H1 (cell line): ENCODE measurements at regions not wholly inside any gene's neighbourhood (a gene's known extent, or its start where the extent isn't known, plus 50 kb on each side); places are given as distances from the start of the nearest gene placed in this dataset.

Source experiments
- CTCF ChIA-PET: fragments of 300-600 bp; sonication (Branson Sonifier 250); formaldehyde crosslinking; loops from one replicate; lab custom pipeline; 2021; ENCODE audit not compliant: partially characterized antibody; lab: Charles Lee
- POLR2A ChIA-PET: fragments of 300-600 bp; sonication (Branson Sonifier 250); formaldehyde crosslinking; loops from one replicate; lab custom pipeline; 2021; ENCODE audit warnings: inconsistent platforms; ENCODE audit not compliant: partially characterized antibody; lab: Charles Lee
- DNase-seq, 2 experiments: peaks; one replicate each; pipeline versions ENCODE4 v3.0.0 to v3.0.0-alpha.2; 2010 to 2022; ENCODE audit warnings: low spot score in 2 of 2, low read depth in 1 of 2, mixed read lengths in 1 of 2
- FAIRE-seq: peaks from 2 replicates; lab custom pipeline; 2011; peaks lifted over from hg19 to GRCh38; lab: Jason Lieb, UNC
- H2AFZ ChIP-seq: 2 replicates; pipeline ENCODE4 v1.8.1; 2012; ENCODE audit warnings: low read length, inconsistent platforms
- H2AK5ac ChIP-seq: 2 replicates; pipeline ENCODE4 v1.6.1; 2013; ENCODE audit warnings: low read depth, low read length
- H2BK120ac ChIP-seq: replicated peaks from 2 replicates; pipeline ENCODE3; 2013; ENCODE audit warnings: low read depth, low read length, inconsistent platforms
- H2BK12ac ChIP-seq: 2 replicates; pipeline ENCODE4 v1.6.1; 2013; ENCODE audit warnings: low read depth, low read length
- H2BK15ac ChIP-seq: 2 replicates; pipeline ENCODE4 v1.6.1; 2013; ENCODE audit warnings: low read length
- H2BK20ac ChIP-seq: 2 replicates; pipeline ENCODE4 v1.6.1; 2013; ENCODE audit warnings: low read length
- H2BK5ac ChIP-seq: 2 replicates; pipeline ENCODE4 v1.6.1; 2013; ENCODE audit warnings: low read depth, low read length
- H3K14ac ChIP-seq: 2 replicates; pipeline ENCODE4 v1.6.1; 2013; ENCODE audit warnings: inconsistent platforms; ENCODE audit not compliant: insufficient read length
- H3K18ac ChIP-seq: 2 replicates; pipeline ENCODE4 v1.6.1; 2013; ENCODE audit warnings: low read length; ENCODE audit errors: extremely low read depth
- H3K23ac ChIP-seq: 2 replicates; pipeline ENCODE4 v1.6.1; 2013; ENCODE audit warnings: inconsistent platforms; ENCODE audit not compliant: insufficient read length
- H3K23me2 ChIP-seq: 2 replicates; pipeline ENCODE4 v1.6.1; 2013; ENCODE audit warnings: low read depth, low read length
- H3K27ac ChIP-seq: 2 replicates; pipeline ENCODE4 v1.6.1; 2011; ENCODE audit warnings: low read depth, low read length, inconsistent platforms
- H3K27me3 ChIP-seq, 4 experiments: replicated peaks in 1 of 4; 1 replicate in 1 of 4; 2 replicates in 3 of 4; pipeline versions ENCODE4 v1.6.1 to v1.8.1; 2011 to 2013; ENCODE audit warnings: low read length in 3 of 4, mild to moderate bottlenecking in 3 of 4, inconsistent platforms in 2 of 4, mixed read lengths in 2 of 4, moderate library complexity in 1 of 4; ENCODE audit not compliant: control insufficient read depth in 3 of 4, insufficient read depth in 3 of 4; ENCODE audit errors: extremely low read depth in 1 of 4
- H3K36me3 ChIP-seq, 4 experiments: 2 replicates each; pipeline versions ENCODE4 v1.6.1 to v1.8.1; 2011 to 2013; ENCODE audit warnings: mild to moderate bottlenecking in 4 of 4, low read length in 3 of 4, moderate library complexity in 2 of 4, control low read depth in 1 of 4, inconsistent platforms in 1 of 4; ENCODE audit not compliant: insufficient read depth in 4 of 4, control insufficient read depth in 2 of 4
- H3K4ac ChIP-seq: replicated peaks from 2 replicates; pipeline ENCODE3; 2013; ENCODE audit warnings: low read length, low read depth, mixed read lengths, inconsistent platforms; ENCODE audit not compliant: insufficient read length
- H3K4me1 ChIP-seq, 4 experiments: replicated peaks in 1 of 4; 1 replicate in 1 of 4; 2 replicates in 3 of 4; pipeline versions ENCODE4 v1.6.1 to v1.8.1; 2011 to 2013; ENCODE audit warnings: low read length in 3 of 4, inconsistent platforms in 2 of 4, mixed read lengths in 1 of 4; ENCODE audit not compliant: insufficient read depth in 4 of 4, control insufficient read depth in 3 of 4
- H3K4me2 ChIP-seq, 2 experiments: 2 replicates each; pipeline versions ENCODE4 v1.6.1 to v1.8.1; 2011 to 2013; ENCODE audit warnings: low read depth in 2 of 2, low read length in 2 of 2, control low read depth in 1 of 2, inconsistent platforms in 1 of 2, mild to moderate bottlenecking in 1 of 2; ENCODE audit not compliant: insufficient read depth in 1 of 2
- H3K4me3 ChIP-seq, 4 experiments: fragments of 200-600, 300-600 bp in 1 of 4; sonication (generic), shearing (Covaris generic), sonication (Bioruptor Twin) in 1 of 4; 2 replicates each; pipeline versions ENCODE4 v1.5.1 to v1.8.1; 2011 to 2016; ENCODE audit warnings: low read length in 4 of 4, low read depth in 3 of 4, control low read depth in 2 of 4, inconsistent platforms in 2 of 4, mild to moderate bottlenecking in 2 of 4, mixed read lengths in 1 of 4, moderate library complexity in 1 of 4; ENCODE audit not compliant: insufficient read depth in 2 of 4; ENCODE audit errors: extremely low read depth in 1 of 4
- H3K56ac ChIP-seq: replicated peaks from 2 replicates; pipeline ENCODE3; 2013; ENCODE audit warnings: low read depth, mild to moderate bottlenecking, mixed read lengths, low read length, inconsistent platforms; ENCODE audit not compliant: insufficient read length
- H3K79me1 ChIP-seq: 2 replicates; pipeline ENCODE4 v1.6.1; 2013; ENCODE audit warnings: low read depth, low read length, control low read depth
- H3K79me2 ChIP-seq, 2 experiments: 2 replicates each; pipeline versions ENCODE4 v1.6.1 to v1.8.1; 2012 to 2013; ENCODE audit warnings: low read length in 2 of 2, mild to moderate bottlenecking in 2 of 2, inconsistent platforms in 1 of 2; ENCODE audit not compliant: insufficient read depth in 2 of 2, control insufficient read depth in 1 of 2
- H3K9ac ChIP-seq, 4 experiments: replicated peaks in 1 of 4; 1 replicate in 1 of 4; 2 replicates in 3 of 4; pipeline versions ENCODE4 v1.6.1 to v1.8.1; 2011 to 2013; ENCODE audit warnings: low read depth in 3 of 4, low read length in 3 of 4, control low read depth in 2 of 4, mild to moderate bottlenecking in 2 of 4, moderate library complexity in 2 of 4, inconsistent platforms in 1 of 4; ENCODE audit errors: extremely low read depth in 1 of 4
- H3K9me3 ChIP-seq, 2 experiments: 2 replicates each; pipeline versions ENCODE4 v1.6.1 to v1.8.1; 2012 to 2013; ENCODE audit warnings: mild to moderate bottlenecking in 2 of 2, moderate library complexity in 2 of 2, control low read depth in 1 of 2, inconsistent platforms in 1 of 2, low read depth in 1 of 2, low read length in 1 of 2, mixed read lengths in 1 of 2; ENCODE audit not compliant: insufficient read depth in 2 of 2
- H4K20me1 ChIP-seq, 2 experiments: replicated peaks in 1 of 2; 2 replicates each; pipeline versions ENCODE3 to v1.8.1; 2011 to 2013; ENCODE audit warnings: inconsistent platforms in 2 of 2, low read length in 2 of 2, mild to moderate bottlenecking in 1 of 2; ENCODE audit not compliant: insufficient read depth in 2 of 2, control insufficient read depth in 1 of 2
- H4K5ac ChIP-seq: 2 replicates; pipeline ENCODE4 v1.6.1; 2013; ENCODE audit warnings: low read length, low read depth, mixed read lengths, inconsistent platforms; ENCODE audit not compliant: insufficient read length
- H4K8ac ChIP-seq: 2 replicates; pipeline ENCODE4 v1.8.0; 2013; ENCODE audit warnings: mild to moderate bottlenecking, moderate library complexity, low read length, inconsistent platforms; ENCODE audit not compliant: insufficient read depth; ENCODE audit errors: extremely low read depth
- H4K91ac ChIP-seq: replicated peaks from 2 replicates; pipeline ENCODE3; 2013; ENCODE audit warnings: low read length, mixed read lengths, inconsistent platforms; ENCODE audit not compliant: insufficient read length
- BRCA1 ChIP-seq: IDR thresholded peaks from 2 replicates; pipeline ENCODE4 v1.6.1; 2012; ENCODE audit warnings: low read depth, low read length, improper control_type of control experiment
- CBX8 ChIP-seq: fragments of 300-800, 300-1000 bp; sonication (generic); IDR thresholded peaks from 2 replicates; pipeline ENCODE4 v1.7.1; 2016; ENCODE audit warnings: low read depth, low read length, borderline replicate concordance
- E2F6 ChIP-seq: IDR thresholded peaks from 2 replicates; pipeline ENCODE4 v1.6.1; 2012; ENCODE audit warnings: inconsistent platforms
- GTF2F1 ChIP-seq: IDR thresholded peaks from 2 replicates; pipeline ENCODE4 v1.6.1; 2012; ENCODE audit warnings: low read depth, low read length, improper control_type of control experiment, borderline replicate concordance
- HDAC2 ChIP-seq, 2 experiments: fragments of 300-600 bp in 1 of 2; sonication (generic) in 1 of 2; IDR thresholded peaks; 2 replicates each; pipeline ENCODE4 v1.6.1; 2011 to 2012; ENCODE audit warnings: low read depth in 2 of 2, low read length in 2 of 2, mild to moderate bottlenecking in 2 of 2, moderate library complexity in 2 of 2, borderline replicate concordance in 1 of 2, inconsistent platforms in 1 of 2
- NANOG ChIP-seq: IDR thresholded peaks from 2 replicates; pipeline ENCODE4 v1.6.1; 2011; ENCODE audit warnings: low read length, low read depth, mild to moderate bottlenecking, inconsistent platforms; ENCODE audit not compliant: insufficient read depth, poor library complexity, severe bottlenecking
- NRF1 ChIP-seq: IDR thresholded peaks from 2 replicates; pipeline ENCODE4 v1.6.1; 2011; ENCODE audit warnings: mild to moderate bottlenecking, low read depth, low read length, improper control_type of control experiment
- RAD21 ChIP-seq, 2 experiments: IDR thresholded peaks in 1 of 2; conservative IDR thresholded peaks in 1 of 2; 2 replicates each; pipeline ENCODE4 v1.6.1; 2011; ENCODE audit warnings: low read depth in 2 of 2, low read length in 2 of 2, improper control_type of control experiment in 1 of 2, inconsistent platforms in 1 of 2, mild to moderate bottlenecking in 1 of 2, moderate library complexity in 1 of 2
- RFX5 ChIP-seq: IDR thresholded peaks from 2 replicates; pipeline ENCODE4 v1.6.1; 2011; ENCODE audit warnings: low read depth, low read length, improper control_type of control experiment, borderline replicate concordance
- RNF2 ChIP-seq: fragments of 200-900, 300-1000 bp; sonication (generic); IDR thresholded peaks from 2 replicates; pipeline ENCODE4 v1.7.1; 2016; ENCODE audit warnings: borderline replicate concordance, low read depth, mild to moderate bottlenecking, antibody characterized with exemption, low read length; ENCODE audit not compliant: poor library complexity, severe bottlenecking; ENCODE audit errors: missing control alignments
- SIN3A ChIP-seq, 2 experiments: IDR thresholded peaks in 1 of 2; conservative IDR thresholded peaks in 1 of 2; 2 replicates each; pipeline ENCODE4 v1.6.1; 2011 to 2012; ENCODE audit warnings: low read length in 2 of 2, improper control_type of control experiment in 1 of 2, low read depth in 1 of 2, mild to moderate bottlenecking in 1 of 2
- SP1 ChIP-seq: IDR thresholded peaks from 2 replicates; pipeline ENCODE4 v1.6.1; 2011; ENCODE audit warnings: low read depth, low read length
- WGBS, 2 experiments: shearing (Covaris generic) in 1 of 2; methylation state at CpG; one replicate each; pipeline versions ENCODE4 v1.1.6 to v1.1.7; 2013 to 2015; ENCODE audit warnings: low lambda C conversion rate in 2 of 2, mixed read lengths in 2 of 2, inconsistent platforms in 1 of 2, low coverage in 1 of 2, missing lambda C conversion rate in 1 of 2; ENCODE audit not compliant: insufficient replicate concordance in 2 of 2, insufficient coverage in 1 of 2, insufficient read length in 1 of 2; ENCODE audit errors: extremely low coverage in 1 of 2, missing lambda C conversion rate in 1 of 2; 5-methylcytosine and 5-hydroxymethylcytosine counted together

- H4K91ac ChIP-seq, result no peak overlapping the region
- no peak overlapping the region for H3K23ac ChIP-seq
- no peak overlapping the region for H3K4me3 ChIP-seq
- H3K27ac ChIP-seq, result no peak overlapping the region
- no peak overlapping the region for H2BK5ac ChIP-seq
- H3K56ac ChIP-seq, result no peak overlapping the region
- H3K23me2 ChIP-seq, result no peaks in the 10 kb centered on the region
- H3K4me2 ChIP-seq, result no peak overlapping the region
- no peak overlapping the region for H2BK12ac ChIP-seq
- H3K18ac ChIP-seq, result no peak overlapping the region
- no peaks in the 10 kb centered on the region for H3K36me3 ChIP-seq
- CTCF ChIA-PET, result interaction anchor here (1.0 to 2.1 kb wide), 3 partner anchors 13 to 386 kb away, joined by 3 to 6 read pairs (median 4); no protein-coding TSS in a partner anchor
- H2AK5ac ChIP-seq, result no peak overlapping the region
- no peak overlapping the region for H2BK20ac ChIP-seq
- H3K4me1 ChIP-seq, result no peaks in the 10 kb centered on the region
- no peak overlapping the region for H2BK120ac ChIP-seq
- no peaks in the 10 kb centered on the region for H3K27me3 ChIP-seq
- FAIRE-seq, result no peak
- no peak overlapping the region for H3K14ac ChIP-seq
- H4K20me1 ChIP-seq, result no peaks in the 10 kb centered on the region
- POLR2A ChIA-PET, result no interaction called here
- H4K8ac ChIP-seq, result no peak overlapping the region
- no peak overlapping the region for H2AFZ ChIP-seq
- H3K79me1 ChIP-seq, result no peaks in the 10 kb centered on the region
- H3K4ac ChIP-seq, result no peak overlapping the region
- no peak overlapping the region for H2BK15ac ChIP-seq
- H4K5ac ChIP-seq, result no peak overlapping the region
- H3K9me3 ChIP-seq, result no peaks in the 10 kb centered on the region
- TF ChIP-seq BRCA1 (no peak), HDAC2 (IDR thresholded peaks at IDR 0.05; ENCODE audit: borderline replicate concordance in 1 of 2, low read depth in 2 of 2, low read length in 2 of 2) (no peak), SP1 (no peak), GTF2F1 (no peak), CBX8 (no peak), RNF2 (no peak), E2F6 (no peak), SIN3A (conservative IDR thresholded peaks at IDR 0.05 in 1 of 2, IDR thresholded peaks at IDR 0.05 in 1 of 2; ENCODE audit: low read depth in 1 of 2, low read length in 2 of 2) (no peak), NANOG (no peak), NRF1 (no peak), RFX5 (no peak), RAD21 (IDR thresholded peaks at IDR 0.05 in 1 of 2, conservative IDR thresholded peaks at IDR 0.05 in 1 of 2; ENCODE audit: low read depth in 2 of 2, low read length in 2 of 2) (no peak)
- no peak overlapping the region for H3K9ac ChIP-seq
- WGBS, 2 experiments, result 88% methylated on average over 6 of the region's 6 CpGs; no CpG with 5 or more reads in 1 of the 2 experiments
- no peaks in the 10 kb centered on the region for H3K79me2 ChIP-seq
- DNase-seq, result no peak
These were observed 212.7 kb upstream of the FAM3C start for GRCh38 chr7:121608785-121609184.
